ENCODE measurements at regions not wholly inside any gene's neighbourhood (a gene's known extent, or its start where the extent isn't known, plus 50 kb on each side); places are given as distances from the start of the nearest gene placed in this dataset.

GRCh38 chrX:139429913-139430312, 100.6 kb upstream of the F9 start:
- no peak for TF ChIP-seq ELF4 (IDR thresholded peaks at IDR 0.05)
- TF ChIP-seq FOXM1 (IDR thresholded peaks at IDR 0.05; ENCODE audit: borderline replicate concordance), result no peak
- no peak for TF ChIP-seq PKNOX1 (IDR thresholded peaks at IDR 0.05)
- no peak for TF ChIP-seq TARDBP (IDR thresholded peaks at IDR 0.05)
- no peak for TF ChIP-seq BHLHE40 (IDR thresholded peaks at IDR 0.05; ENCODE audit: borderline replicate concordance)
- TF ChIP-seq HDGF (IDR thresholded peaks at IDR 0.05; ENCODE audit: borderline replicate concordance), result no peak
- no peak for TF ChIP-seq ARNT (IDR thresholded peaks at IDR 0.05)
- TF ChIP-seq SUZ12 (IDR thresholded peaks at IDR 0.05), result no peak
- no peak for TF ChIP-seq SP1 (IDR thresholded peaks at IDR 0.05)
